CD4-positive, alpha-beta T cell treated with Interleukin-2 at 100 ng/mL for 4 hours (primary cell): ENCODE measurements at regions not wholly inside any gene's neighbourhood (a gene's known extent, or its start where the extent isn't known, plus 50 kb on each side); places are given as distances from the start of the nearest gene placed in this dataset.

Source experiments
- DNase-seq: peaks from one replicate; pipeline ENCODE4 v3.0.0-alpha.2; 2020; ENCODE audit warnings: low spot score

DNA sequence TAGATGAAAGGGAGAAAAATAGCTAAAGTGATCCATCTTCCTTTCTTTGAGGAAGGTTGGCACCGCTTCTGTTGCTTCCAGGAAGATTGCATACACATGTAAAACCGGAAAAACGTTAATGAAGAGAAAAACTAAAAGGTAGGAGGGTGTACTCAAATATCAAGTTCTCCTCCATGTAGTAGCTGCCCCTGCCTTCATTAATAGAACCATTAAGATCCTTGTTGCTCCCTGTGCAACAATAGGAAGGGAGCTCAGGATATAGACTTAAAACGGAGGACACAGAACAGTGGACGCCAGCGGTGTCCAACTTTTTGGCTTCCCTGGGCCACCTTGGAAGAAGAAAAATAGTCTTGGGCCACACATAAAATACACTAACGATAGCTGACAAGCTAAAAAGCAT is 118.9 kb downstream of the TMEM174 start:
- no peak for DNase-seq

- DNase-seq: no peak
Measured at GRCh38 chr5:73290242-73290641, 117.2 kb downstream of the TMEM174 start.

- DNase-seq: no peak
Measured at GRCh38 chr5:73288803-73289720, 116.1 kb downstream of the TMEM174 start.

DNA sequence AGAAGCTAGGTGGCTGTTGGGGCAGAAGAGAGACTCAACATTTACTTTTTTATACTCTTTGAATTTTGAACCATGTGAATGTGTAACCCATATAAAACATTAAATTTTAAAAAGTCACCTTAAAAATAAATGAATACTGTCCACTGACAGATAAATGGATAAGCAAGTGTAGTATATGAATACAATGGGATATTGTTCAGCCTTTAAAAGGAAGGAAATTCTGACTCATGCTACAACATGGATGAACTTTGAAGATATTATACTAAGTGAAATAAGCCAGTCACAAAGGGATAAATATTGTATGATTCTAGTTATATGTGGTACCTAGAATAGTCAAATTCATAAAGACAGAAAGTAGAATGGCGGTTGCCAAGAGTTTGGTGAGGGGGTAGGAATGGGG is 113.9 kb downstream of the TMEM174 start:
- no peak for DNase-seq

- no peak for DNase-seq
Measured at GRCh38 chr5:73284985-73285384, 112.0 kb downstream of the TMEM174 start.

- no peak for DNase-seq
Measured at GRCh38 chr5:73284220-73284795, 111.3 kb downstream of the TMEM174 start.

- no peak for DNase-seq
Measured at GRCh38 chr5:73282923-73283322, 109.9 kb downstream of the TMEM174 start.

- no peak for DNase-seq
Measured at GRCh38 chr5:73282383-73282782, 109.4 kb downstream of the TMEM174 start.

GRCh38 chr5:73280821-73281746 is 108.1 kb downstream of the TMEM174 start:
- no peak for DNase-seq

- DNase-seq: no peak
Measured at GRCh38 chr5:73280386-73280785, 107.4 kb downstream of the TMEM174 start.

DNA sequence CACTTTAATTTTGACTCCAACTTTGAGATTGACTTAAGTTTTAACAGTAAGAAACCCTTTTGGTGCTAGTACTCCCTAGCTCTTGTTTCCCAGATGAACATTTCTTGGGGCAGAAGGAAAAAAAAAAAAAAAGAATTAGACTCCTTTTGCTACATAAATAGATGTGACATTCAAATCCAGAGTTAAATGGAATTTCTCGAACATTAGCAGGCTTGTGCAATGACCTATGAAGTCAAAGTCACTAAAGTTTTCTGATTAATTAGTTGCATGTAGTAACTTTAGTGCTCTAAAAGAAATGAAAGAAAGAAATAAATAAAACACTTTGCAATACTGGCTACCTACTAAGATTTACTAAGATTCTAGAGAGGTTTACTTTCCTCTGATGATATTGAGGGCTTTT is 106.8 kb downstream of the TMEM174 start:
- no peak for DNase-seq

DNA sequence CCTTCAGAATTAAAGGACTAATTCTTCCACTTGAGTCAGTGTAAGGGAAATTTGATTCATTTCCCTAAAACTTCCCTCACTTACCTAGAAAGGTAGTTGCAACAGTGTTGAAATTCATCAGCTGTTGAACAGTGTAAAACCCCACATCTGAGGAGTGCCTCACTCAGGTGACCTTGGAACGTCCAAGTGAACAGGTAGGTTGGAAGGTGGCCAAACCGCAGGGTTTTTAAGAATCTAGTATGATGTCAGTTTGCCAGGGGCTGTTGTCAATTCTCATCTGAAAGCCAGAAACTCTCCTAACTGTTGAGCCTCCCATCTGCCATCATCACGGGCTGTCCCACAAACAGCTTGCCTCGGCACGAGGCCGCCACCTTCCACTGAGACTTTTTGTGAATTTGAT is 105.7 kb downstream of the TMEM174 start:
- DNase-seq: no peak

- no peak for DNase-seq
Measured at GRCh38 chr5:73274881-73275663, 102.1 kb downstream of the TMEM174 start.

DNA sequence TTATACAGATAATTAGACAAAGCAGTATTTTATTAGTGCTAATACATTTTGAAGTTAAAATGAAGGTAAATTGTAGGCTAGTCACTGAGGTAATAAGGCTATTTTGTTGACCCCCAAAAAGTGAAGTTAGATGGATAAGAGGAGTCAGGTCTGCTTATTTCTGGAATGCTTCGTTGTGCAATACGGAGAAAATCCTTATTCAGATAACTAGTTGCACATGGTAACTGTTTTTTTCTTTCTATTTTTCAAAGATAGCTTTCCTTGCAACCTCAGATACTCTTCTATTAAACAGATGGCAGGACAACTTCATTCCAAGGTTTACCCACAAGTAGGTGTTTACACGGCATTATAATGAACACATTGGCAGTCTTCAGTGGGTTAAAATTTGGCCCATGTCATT is 101.1 kb downstream of the TMEM174 start:
- no peak for DNase-seq

DNA sequence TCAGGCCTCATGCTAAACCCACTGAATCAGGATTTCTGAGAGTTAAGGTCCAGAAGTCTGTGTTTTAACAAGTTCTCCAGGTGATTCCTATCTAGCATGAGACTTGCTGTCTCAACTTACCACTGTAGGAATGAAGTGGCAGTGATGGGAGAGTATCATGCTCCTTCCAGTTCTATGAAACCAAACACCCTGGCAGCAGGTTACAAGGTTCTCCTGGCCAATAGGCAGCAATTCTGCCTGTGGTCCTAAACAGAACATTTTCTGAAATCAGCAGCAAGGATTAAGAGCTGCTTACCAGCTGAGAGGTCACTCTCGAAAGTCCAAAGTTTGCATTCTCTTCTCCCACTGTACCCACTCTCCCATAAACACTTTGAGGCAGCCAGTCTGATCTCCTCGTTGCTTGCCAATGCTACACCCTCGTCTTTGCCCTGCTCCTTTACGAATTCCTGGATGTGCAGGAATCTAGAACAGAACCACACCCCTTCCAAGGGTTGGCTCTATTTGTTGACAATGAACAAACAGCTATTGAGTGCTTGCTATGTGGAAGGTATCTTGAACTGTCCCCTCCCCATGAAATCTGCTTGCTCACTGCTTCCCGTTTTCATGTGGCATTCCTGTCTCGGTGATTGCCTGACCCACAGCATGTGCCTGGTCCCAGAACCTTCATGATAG is 100.5 kb downstream of the TMEM174 start:
- DNase-seq: no peak

DNA sequence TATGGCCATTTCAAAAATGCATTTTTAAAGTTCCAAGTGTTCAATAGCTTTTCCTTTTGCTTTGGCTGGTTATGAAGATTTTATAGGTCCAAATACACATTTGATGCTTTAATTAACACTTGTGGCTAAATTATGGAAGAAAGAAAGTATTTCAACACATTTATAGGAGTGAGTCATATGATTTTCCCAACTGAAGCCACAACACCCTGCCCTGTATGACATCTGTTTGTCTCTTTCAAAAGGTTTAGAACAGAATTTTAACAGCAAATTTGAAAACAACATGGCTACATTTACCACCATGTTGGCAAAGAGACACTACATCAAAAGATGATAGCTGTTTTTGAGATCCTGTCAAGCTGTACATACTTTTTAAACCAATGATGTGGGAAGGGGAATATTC is 99.4 kb downstream of the TMEM174 start:
- DNase-seq: no peak

- DNase-seq: no peak
Measured at GRCh38 chr5:73268826-73269225, 95.8 kb downstream of the TMEM174 start.

DNA sequence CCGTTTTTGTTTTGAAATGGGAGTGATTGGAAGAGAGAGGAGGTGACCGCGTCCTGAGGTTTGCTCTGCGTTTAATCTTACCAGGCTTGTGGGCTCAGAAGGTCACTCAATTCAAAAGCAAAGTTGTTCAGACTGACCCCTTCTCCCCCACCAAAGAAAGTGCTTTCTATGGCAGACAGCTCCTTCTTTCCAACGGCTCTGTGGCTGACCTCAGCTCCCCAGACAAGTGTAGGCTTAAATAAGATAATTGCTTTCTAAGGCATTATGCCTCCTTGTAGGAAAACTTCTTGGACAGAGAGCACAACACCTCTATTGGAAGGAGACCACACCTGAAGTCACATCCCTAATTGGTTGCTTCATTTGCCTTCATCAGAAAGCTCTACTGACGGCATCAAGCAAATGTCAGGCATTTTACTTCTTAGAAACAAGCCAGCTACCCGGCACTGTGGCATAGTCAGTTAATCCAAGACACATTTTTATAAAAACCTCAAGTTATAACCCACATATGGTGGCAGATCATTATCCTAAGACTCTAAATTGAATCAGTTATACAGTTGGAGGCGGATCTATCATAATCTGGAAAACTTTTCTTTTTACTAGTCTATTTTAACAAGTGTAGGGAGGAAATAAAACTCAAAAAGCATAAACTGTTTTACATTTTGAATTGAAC is 94.9 kb downstream of the TMEM174 start:
- no peak for DNase-seq

GRCh38 chr5:73266925-73267765 is 94.2 kb downstream of the TMEM174 start:
- DNase-seq: no peak
